HepG2 (cell line): ENCODE measurements at regions not wholly inside any gene's neighbourhood (a gene's known extent, or its start where the extent isn't known, plus 50 kb on each side); places are given as distances from the start of the nearest gene placed in this dataset.

ENCODE experiments used
- ATAC-seq: fragments of 200-7000 bp; cut with Tn5 transposase; 3 replicates; pipeline ENCODE4 v1.9.1; 2020; ENCODE audit warnings: mild to moderate bottlenecking, moderate library complexity
- BruUV-seq: library from RNA; stranded (reverse); fragments of 400-500 nt; replicated peaks from 2 replicates; lab custom pipeline; 2021; lab: Mats Ljungman, UMichigan
- CTCF ChIA-PET: fragments of 300-600 bp; formaldehyde crosslinking; extraction: SDS; loops from one replicate; lab custom pipeline; 2021; ENCODE audit warnings: low total read pairs, inconsistent platforms, low intra/inter-chr PET ratio; lab: Yijun Ruan, JAX
- POLR2A ChIA-PET: fragments of 350-600 bp; sonication (Branson Sonifier 250); formaldehyde crosslinking; loops from one replicate; lab custom pipeline; 2020; ENCODE audit warnings: antibody characterized with exemption, inconsistent platforms; lab: Yijun Ruan, JAX
- DNase-seq: peaks from one replicate; pipeline ENCODE4 v3.0.0-alpha.2; 2015; ENCODE audit warnings: low spot score
- FAIRE-seq: peaks from 3 replicates; lab custom pipeline; 2011; peaks lifted over from hg19 to GRCh38; lab: Jason Lieb, UNC
- H2AFZ ChIP-seq: one replicate; pipeline ENCODE4 v1.6.1; 2011; ENCODE audit warnings: low read length, inconsistent platforms
- H3K27ac ChIP-seq: fragments of 300-600 bp; 3 replicates; pipeline ENCODE4 v1.8.0; 2011; ENCODE audit warnings: mixed run types, mild to moderate bottlenecking, mixed read lengths, low read length, inconsistent platforms; ENCODE audit not compliant: insufficient read depth; ENCODE audit errors: extremely low read length
- H3K27me3 ChIP-seq, 2 experiments: fragments of 200-600 bp in 1 of 2; 2 replicates in 1 of 2; 3 replicates in 1 of 2; pipeline versions ENCODE4 v1.6.0 to v1.8.0; 2011; ENCODE audit warnings: low read length in 2 of 2, mild to moderate bottlenecking in 2 of 2, moderate library complexity in 2 of 2, inconsistent platforms in 1 of 2; ENCODE audit not compliant: insufficient read depth in 2 of 2, control insufficient read depth in 1 of 2
- H3K36me3 ChIP-seq, 2 experiments: fragments of 200-600 bp in 1 of 2; replicated peaks in 1 of 2; 2 replicates in 1 of 2; 3 replicates in 1 of 2; pipeline versions ENCODE4 v1.5.1 to v1.8.0; 2011; ENCODE audit warnings: low read length in 2 of 2, inconsistent platforms in 1 of 2; ENCODE audit not compliant: insufficient read depth in 2 of 2, control insufficient read depth in 1 of 2
- H3K4me1 ChIP-seq: 2 replicates; pipeline ENCODE4 v1.5.1; 2012; ENCODE audit warnings: low read length, inconsistent platforms; ENCODE audit not compliant: insufficient read depth
- H3K4me2 ChIP-seq: 2 replicates; pipeline ENCODE4 v1.6.0; 2011; ENCODE audit warnings: low read depth, low read length, inconsistent platforms
- H3K4me3 ChIP-seq, 3 experiments: fragments of 200-600 bp in 1 of 3; sonication (generic), shearing (Covaris generic) in 1 of 3; replicated peaks in 1 of 3; 2 replicates each; pipeline ENCODE4 v1.5.1; 2011 to 2016; ENCODE audit warnings: low read length in 3 of 3, inconsistent platforms in 2 of 3, low read depth in 2 of 3, mild to moderate bottlenecking in 2 of 3, control low read depth in 1 of 3, mixed read lengths in 1 of 3; ENCODE audit not compliant: insufficient read depth in 1 of 3
- H3K79me2 ChIP-seq: one replicate; pipeline ENCODE4 v1.6.1; 2011; ENCODE audit warnings: low read length, inconsistent platforms; ENCODE audit not compliant: insufficient read depth
- H3K9ac ChIP-seq: 2 replicates; pipeline ENCODE4 v1.6.0; 2011; ENCODE audit warnings: mild to moderate bottlenecking, low read depth, low read length, inconsistent platforms; ENCODE audit not compliant: insufficient read depth
- H3K9me3 ChIP-seq: 2 replicates; pipeline ENCODE4 v1.5.1; 2012; ENCODE audit warnings: mild to moderate bottlenecking, low read length
- H4K20me1 ChIP-seq: 2 replicates; pipeline ENCODE4 v1.6.0; 2011; ENCODE audit warnings: inconsistent platforms, mild to moderate bottlenecking, low read length, moderate library complexity; ENCODE audit not compliant: insufficient read depth
- HMG20A ChIP-seq: IDR thresholded peaks from 2 replicates; pipeline ENCODE4 v1.6.1; 2016; ENCODE audit warnings: borderline replicate concordance
- HMG20B ChIP-seq: conservative IDR thresholded peaks from 2 replicates; pipeline ENCODE4 v1.6.1; 2016; ENCODE audit warnings: missing genetic modification reagents, missing compliant biosample characterization
- IKZF1 ChIP-seq: fragments of 450-650 bp; IDR thresholded peaks from 2 replicates; pipeline ENCODE4 v1.7.1; 2016
- JUN ChIP-seq: sonication (generic); formaldehyde crosslinking; IDR thresholded peaks from 2 replicates; pipeline ENCODE4 v1.4.0; 2020; ENCODE audit warnings: mild to moderate bottlenecking, missing genetic modification reagents
- MAX ChIP-seq: IDR thresholded peaks from 2 replicates; pipeline ENCODE4 v1.6.1; 2012; ENCODE audit warnings: inconsistent platforms
- NKX3-1 ChIP-seq: sonication (generic); formaldehyde crosslinking; IDR thresholded peaks from 2 replicates; pipeline ENCODE4 v1.5.0; 2020; ENCODE audit warnings: missing genetic modification reagents
- NR1H2 ChIP-seq: sonication (generic); formaldehyde crosslinking; IDR thresholded peaks from 2 replicates; pipeline ENCODE4 v1.8.1; 2022; ENCODE audit warnings: low read depth, missing genetic modification reagents, borderline replicate concordance
- PRPF4 ChIP-seq: fragments of 200-400 bp; formaldehyde crosslinking; IDR thresholded peaks from 2 replicates; pipeline ENCODE4 v1.6.1; 2016; ENCODE audit warnings: low read length, low read depth; ENCODE audit not compliant: poor library complexity, severe bottlenecking
- RELA ChIP-seq: sonication (generic); formaldehyde crosslinking; IDR thresholded peaks from 2 replicates; pipeline ENCODE4 v1.4.0; 2020; ENCODE audit warnings: missing genetic modification reagents
- SMAD3 ChIP-seq: sonication (generic); formaldehyde crosslinking; IDR thresholded peaks from 2 replicates; pipeline ENCODE4 v1.4.0; 2020; ENCODE audit warnings: missing genetic modification reagents
- SP2 ChIP-seq: sonication (generic); formaldehyde crosslinking; IDR thresholded peaks from 2 replicates; pipeline ENCODE4 v1.5.1; 2020; ENCODE audit warnings: mild to moderate bottlenecking, missing genetic modification reagents
- SRF ChIP-seq: IDR thresholded peaks from 2 replicates; pipeline ENCODE4 v1.6.1; 2011; ENCODE audit warnings: mild to moderate bottlenecking, low read depth, low read length, moderate library complexity
- XRCC5 ChIP-seq: fragments of 200-400 bp; formaldehyde crosslinking; optimal IDR thresholded peaks from 2 replicates; pipeline ENCODE3; 2017; ENCODE audit warnings: mild to moderate bottlenecking, low read length
- ZC3H13 ChIP-seq: sonication (generic); formaldehyde crosslinking; IDR thresholded peaks from 2 replicates; pipeline ENCODE4 v1.8.1; 2023; ENCODE audit warnings: mild to moderate bottlenecking, missing genetic modification reagents, moderate library complexity
- ZFAT ChIP-seq: sonication (generic); formaldehyde crosslinking; conservative IDR thresholded peaks from 2 replicates; pipeline ENCODE4 v1.8.1; 2023; ENCODE audit warnings: missing genetic modification reagents, inconsistent platforms
- ZNF12 ChIP-seq: sonication (generic); formaldehyde crosslinking; IDR thresholded peaks from 2 replicates; pipeline ENCODE4 v1.5.0; 2020; ENCODE audit warnings: missing genetic modification reagents
- ZNF143 ChIP-seq: sonication (generic); formaldehyde crosslinking; IDR thresholded peaks from 2 replicates; pipeline ENCODE4 v1.4.0; 2020; ENCODE audit warnings: missing genetic modification reagents
- ZNF160 ChIP-seq: sonication (generic); formaldehyde crosslinking; IDR thresholded peaks from 2 replicates; pipeline ENCODE4 v1.8.0; 2022; ENCODE audit warnings: mild to moderate bottlenecking, inconsistent platforms, missing genetic modification reagents
- ZNF407 ChIP-seq: sonication (generic); formaldehyde crosslinking; IDR thresholded peaks from one replicate; pipeline ENCODE4 v1.5.1; 2020; ENCODE audit warnings: mild to moderate bottlenecking, missing genetic modification reagents; ENCODE audit errors: not compliant biosample characterization
- ZNF746 ChIP-seq: sonication (generic); formaldehyde crosslinking; IDR thresholded peaks from 2 replicates; pipeline ENCODE4 v1.8.0; 2022; ENCODE audit warnings: mild to moderate bottlenecking, missing genetic modification reagents
- WGBS: methylation state at CpG from one replicate; pipeline ENCODE4 v1.1.6; 2017; ENCODE audit warnings: low lambda C conversion rate; 5-methylcytosine and 5-hydroxymethylcytosine counted together
- in situ Hi-C: cut with HindIII; loops from 2 replicates; pipeline ENCODE4 v1.10.0; 2017; ENCODE audit warnings: low pct_unique_long_range_greater_than_20kb; ENCODE audit not compliant: extremely low pct_ligation_motif_present
- intact Hi-C: fragments of 100-400 bp; cut with micrococcal nuclease; formaldehyde crosslinking; loops from one replicate; pipeline ENCODE4 v1.10.0; 2022; ENCODE audit not compliant: unreplicated experiment

- H3K27ac ChIP-seq = no peak overlapping the region
- ATAC-seq (no peak), DNase-seq (no peak)
- H3K79me2 ChIP-seq = no peaks in the 10 kb centered on the region
- H3K9ac ChIP-seq = no peak overlapping the region
- intact Hi-C loops = no loop called here
- H3K4me3 ChIP-seq = no peak overlapping the region
- H3K4me2 ChIP-seq = no peak overlapping the region
- no peaks in the 10 kb centered on the region for H3K4me1 ChIP-seq
- POLR2A ChIA-PET = no interaction called here
- TF ChIP-seq ZNF407 (CRISPR knock-in tag) (no peak), ZNF12 (no peak), XRCC5 (no peak), SP2 (CRISPR knock-in tag) (no peak), JUN (no peak), SMAD3 (CRISPR knock-in tag) (no peak), NKX3-1 (CRISPR knock-in tag) (no peak), HMG20B (CRISPR knock-in tag) (no peak), ZNF746 (no peak), IKZF1 (no peak), PRPF4 (no peak), MAX (no peak), RELA (CRISPR knock-in tag) (no peak), SRF (no peak), NR1H2 (CRISPR knock-in tag) (no peak), ZFAT (CRISPR knock-in tag) (no peak), ZNF143 (no peak), ZC3H13 (CRISPR knock-in tag) (no peak), ZNF160 (no peak), HMG20A (no peak)
- TF ChIP-seq, all 625 proteins: peak for 0
- peaks cover 29% of the 10 kb centered on the region for H3K9me3 ChIP-seq
- H2AFZ ChIP-seq = no peak overlapping the region
- H3K36me3 ChIP-seq = no peaks in the 10 kb centered on the region
- in situ Hi-C loops = no loop called here
- FAIRE-seq = no peak
- 4% methylated on average over 1 of the region's 1 CpG for WGBS
- no peaks in the 10 kb centered on the region for H4K20me1 ChIP-seq
- CTCF ChIA-PET = interaction anchor here (0.6 kb wide), 1 partner anchor 1697 kb away, joined by 3 read pairs; the partner anchor contains the start of gene REPS1
- H3K27me3 ChIP-seq = no peaks in the 10 kb centered on the region
- no TSS peak for BruUV-seq
Measured at GRCh38 chr6:140684776-140685550, 1310.5 kb upstream of the CITED2 start.
